Thyroid gland (tissue), 4 donors: ENCODE measurements at regions not wholly inside any gene's neighbourhood (a gene's known extent, or its start where the extent isn't known, plus 50 kb on each side); places are given as distances from the start of the nearest gene placed in this dataset.

Experiments used
- POLR2A ChIP-seq, 2 donors: fragments of 450-650 bp; IDR thresholded peaks; one replicate each; pipeline ENCODE4 v1.6.1; 2017; ENCODE audit warnings: antibody characterized with exemption in 2 of 2, mild to moderate bottlenecking in 2 of 2, moderate library complexity in 1 of 2
- TF ChIP-seq, protein P1 (sequence below), 6 experiments: fragments of 200-600 bp in 3 of 6; fragments of 450-650 bp in 3 of 6; sonication (generic) in 3 of 6; IDR thresholded peaks; one replicate each; pipeline ENCODE4 v1.5.1; 2016 to 2019; ENCODE audit warnings: antibody characterized with exemption in 6 of 6, mild to moderate bottlenecking in 2 of 6, inconsistent platforms in 1 of 6, moderate library complexity in 1 of 6

DNA sequence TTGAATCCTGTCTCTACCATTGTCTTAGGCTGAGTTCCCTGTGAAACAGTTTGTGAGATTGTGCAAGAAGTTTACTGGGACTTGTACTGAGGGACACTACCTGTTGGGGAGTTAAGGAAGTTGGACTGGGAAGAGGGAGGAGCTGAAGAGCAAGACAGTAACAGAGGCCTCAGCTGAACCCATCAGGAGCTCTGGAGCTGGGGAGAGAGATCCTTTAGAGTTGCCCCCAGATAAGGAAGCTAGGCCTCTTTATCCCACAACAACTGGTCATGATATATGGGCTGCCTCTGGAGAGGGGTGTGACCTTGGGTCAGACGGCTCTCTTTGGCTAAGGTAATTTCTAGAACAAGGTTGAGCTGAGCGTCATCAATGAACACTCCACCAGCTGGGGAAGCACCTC lies 137.8 kb upstream of the SLC4A4 start:
- TF ChIP-seq, protein P1, sequence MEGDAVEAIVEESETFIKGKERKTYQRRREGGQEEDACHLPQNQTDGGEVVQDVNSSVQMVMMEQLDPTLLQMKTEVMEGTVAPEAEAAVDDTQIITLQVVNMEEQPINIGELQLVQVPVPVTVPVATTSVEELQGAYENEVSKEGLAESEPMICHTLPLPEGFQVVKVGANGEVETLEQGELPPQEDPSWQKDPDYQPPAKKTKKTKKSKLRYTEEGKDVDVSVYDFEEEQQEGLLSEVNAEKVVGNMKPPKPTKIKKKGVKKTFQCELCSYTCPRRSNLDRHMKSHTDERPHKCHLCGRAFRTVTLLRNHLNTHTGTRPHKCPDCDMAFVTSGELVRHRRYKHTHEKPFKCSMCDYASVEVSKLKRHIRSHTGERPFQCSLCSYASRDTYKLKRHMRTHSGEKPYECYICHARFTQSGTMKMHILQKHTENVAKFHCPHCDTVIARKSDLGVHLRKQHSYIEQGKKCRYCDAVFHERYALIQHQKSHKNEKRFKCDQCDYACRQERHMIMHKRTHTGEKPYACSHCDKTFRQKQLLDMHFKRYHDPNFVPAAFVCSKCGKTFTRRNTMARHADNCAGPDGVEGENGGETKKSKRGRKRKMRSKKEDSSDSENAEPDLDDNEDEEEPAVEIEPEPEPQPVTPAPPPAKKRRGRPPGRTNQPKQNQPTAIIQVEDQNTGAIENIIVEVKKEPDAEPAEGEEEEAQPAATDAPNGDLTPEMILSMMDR (IDR thresholded peaks at IDR 0.05), result no peak
- no peak for TF ChIP-seq POLR2A (IDR thresholded peaks at IDR 0.05)
